GM19025 (cell line): ENCODE measurements at regions not wholly inside any gene's neighbourhood (a gene's known extent, or its start where the extent isn't known, plus 50 kb on each side); places are given as distances from the start of the nearest gene placed in this dataset.
"Not testable (repeated sequence)": the region's sequence is repeated elsewhere in the genome, so short reads cannot be mapped to it uniquely, and the experiment has no call there.

Experiments used
- ATAC-seq: cut with Tn5 transposase; IDR thresholded peaks from one replicate; pipeline ENCODE4 v1.9.1; 2021; ENCODE audit warnings: mild to moderate bottlenecking, low read depth, moderate library complexity; ENCODE audit not compliant: unreplicated experiment

DNA sequence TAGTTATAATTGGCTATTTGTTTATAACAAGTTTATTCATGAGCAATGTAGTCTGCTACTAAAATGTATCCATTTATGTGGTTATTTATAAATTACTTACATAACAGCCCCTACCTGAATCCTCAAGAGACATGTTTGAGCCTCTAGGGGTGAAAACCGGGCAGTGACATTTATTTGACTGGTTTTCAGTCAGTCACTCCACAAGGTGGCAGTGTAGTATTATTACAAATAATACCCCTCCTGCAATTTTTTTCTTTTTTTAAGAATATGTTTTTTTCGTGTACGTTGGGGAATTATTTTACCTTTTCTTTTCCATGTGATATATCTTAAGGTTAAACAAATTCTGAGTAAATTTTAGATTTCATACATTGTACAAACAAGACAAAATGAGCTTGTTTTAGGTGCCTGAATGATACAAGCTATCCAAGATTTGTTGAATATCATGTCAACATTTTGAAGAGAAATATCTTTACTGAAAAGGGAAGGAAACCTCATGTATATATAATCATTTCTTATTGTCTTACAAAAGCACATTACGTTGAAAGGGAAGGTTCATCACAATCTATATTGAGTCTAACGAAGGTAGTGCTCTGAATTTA, 598.7 kb upstream of the TECRL start:
- no peak for ATAC-seq

DNA sequence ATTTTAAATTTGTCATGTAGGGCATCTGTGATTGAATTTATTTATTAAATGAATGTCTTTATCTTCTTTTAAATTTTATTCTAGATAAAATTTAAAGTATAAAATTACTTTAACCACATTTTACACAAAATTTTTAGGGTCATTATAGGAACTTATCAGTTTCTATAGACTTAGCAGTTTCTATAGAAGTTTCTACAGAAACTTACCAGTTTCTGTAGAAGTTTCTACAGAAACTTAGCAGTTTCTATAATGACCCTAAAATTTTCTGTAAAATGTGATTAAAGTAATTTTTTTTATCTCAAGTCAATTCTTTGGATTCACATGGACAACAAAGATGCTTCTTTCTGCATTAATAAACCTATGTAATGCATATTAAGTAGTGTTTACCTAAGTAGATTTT, 565.9 kb upstream of the TECRL start:
- no peak for ATAC-seq

DNA sequence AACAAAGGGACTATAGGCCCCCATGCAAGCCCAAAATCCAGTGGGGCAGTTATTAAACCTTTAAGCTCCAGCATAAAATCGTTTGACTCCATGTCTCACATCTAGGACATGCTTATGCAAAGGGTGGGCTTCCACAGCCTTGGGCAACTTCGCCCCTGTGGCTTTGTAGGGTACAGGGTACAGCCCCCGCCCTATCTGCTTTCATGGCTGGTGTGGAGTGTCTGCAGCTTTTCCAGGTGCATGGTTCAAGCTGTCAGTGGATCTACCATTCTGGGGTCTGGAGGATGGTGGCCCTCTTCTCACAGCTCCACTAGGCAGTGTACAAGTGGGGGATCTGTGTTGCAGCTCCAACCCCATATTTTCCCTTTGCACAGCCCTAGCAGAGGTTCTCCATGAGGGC, 559.8 kb upstream of the TECRL start:
- no peak for ATAC-seq

DNA sequence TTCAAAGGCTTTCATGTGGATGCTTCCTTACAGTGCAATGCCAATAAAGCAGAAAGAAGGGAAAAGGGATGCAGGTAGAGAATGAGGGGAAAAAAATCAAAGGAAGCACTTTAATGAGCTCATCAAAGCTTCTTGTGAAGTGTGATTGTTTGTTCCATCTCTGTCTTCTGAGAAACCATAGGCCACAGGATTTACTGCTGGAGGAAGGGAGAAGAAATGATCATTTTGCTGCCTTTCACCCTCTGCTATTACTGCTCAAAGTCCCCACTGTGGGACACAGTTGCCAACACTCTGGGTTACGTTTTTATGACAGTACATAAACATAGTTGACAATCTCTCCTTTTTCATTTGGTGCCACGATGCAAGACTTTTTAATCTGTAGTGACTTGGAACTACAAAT, 558.0 kb upstream of the TECRL start:
- ATAC-seq = no peak

DNA sequence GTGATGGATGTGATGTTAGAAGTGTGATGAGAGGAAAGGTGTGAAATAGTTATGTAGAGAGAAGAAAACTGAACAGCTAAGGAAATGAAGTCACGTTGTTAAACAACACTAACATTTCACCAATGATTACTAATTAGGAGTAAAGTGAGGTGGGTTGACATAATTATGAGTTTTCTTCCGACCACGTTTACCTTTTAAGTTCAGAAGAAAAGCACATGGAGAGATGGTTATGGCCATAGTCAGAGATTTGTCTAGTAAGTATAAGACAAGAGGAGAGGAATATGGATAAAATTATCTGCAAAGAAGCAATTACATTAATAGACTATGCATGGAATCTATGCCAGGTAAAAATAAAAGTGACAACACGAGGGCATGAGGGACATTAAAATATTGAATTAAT, 551.3 kb upstream of the TECRL start:
- ATAC-seq = no peak

DNA sequence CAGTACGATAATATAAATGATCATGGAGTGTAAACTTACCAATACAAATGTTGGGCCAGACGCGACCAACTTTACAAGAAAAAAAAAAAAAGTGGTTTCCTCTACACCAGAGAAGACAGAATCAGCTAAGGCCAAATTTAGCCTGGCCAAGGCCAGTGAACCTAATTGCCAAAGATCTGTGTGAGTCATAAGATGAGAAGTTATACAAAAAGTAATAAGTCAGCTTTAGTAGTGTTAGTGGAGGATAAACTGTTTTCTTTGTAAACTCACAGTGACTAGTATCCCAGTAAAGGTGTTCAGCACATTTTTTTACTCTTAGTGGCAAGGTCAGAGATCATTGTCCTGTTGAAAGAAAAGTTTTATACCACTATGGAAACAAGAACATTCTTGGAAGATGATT, 531.4 kb upstream of the TECRL start:
- ATAC-seq = no peak

DNA sequence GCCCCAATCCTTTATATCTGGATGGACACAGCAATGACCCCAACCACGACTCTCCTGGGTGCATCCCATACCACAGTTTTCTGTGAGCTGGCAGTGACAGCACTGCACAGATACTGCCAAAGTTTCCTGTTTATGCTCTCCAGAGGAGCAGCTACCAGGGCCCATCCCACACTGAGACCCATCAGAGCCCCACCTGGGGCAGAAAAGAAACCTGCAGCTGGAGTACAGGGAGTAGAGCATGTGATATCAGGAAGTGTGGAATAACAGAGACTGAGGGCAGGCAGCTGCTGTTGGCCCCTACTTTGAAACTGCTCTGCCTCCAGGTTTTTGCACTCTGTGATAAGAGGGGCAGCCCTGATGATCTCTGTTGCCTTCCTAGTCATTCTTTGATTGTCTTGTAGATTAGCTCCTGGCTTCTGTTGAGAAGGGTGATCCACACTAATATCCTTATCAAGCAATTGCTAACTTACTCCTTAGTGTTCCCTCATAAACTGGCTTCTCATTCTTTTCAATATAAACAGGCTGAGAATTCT, 526.3 kb upstream of the TECRL start:
- ATAC-seq = no peak

DNA sequence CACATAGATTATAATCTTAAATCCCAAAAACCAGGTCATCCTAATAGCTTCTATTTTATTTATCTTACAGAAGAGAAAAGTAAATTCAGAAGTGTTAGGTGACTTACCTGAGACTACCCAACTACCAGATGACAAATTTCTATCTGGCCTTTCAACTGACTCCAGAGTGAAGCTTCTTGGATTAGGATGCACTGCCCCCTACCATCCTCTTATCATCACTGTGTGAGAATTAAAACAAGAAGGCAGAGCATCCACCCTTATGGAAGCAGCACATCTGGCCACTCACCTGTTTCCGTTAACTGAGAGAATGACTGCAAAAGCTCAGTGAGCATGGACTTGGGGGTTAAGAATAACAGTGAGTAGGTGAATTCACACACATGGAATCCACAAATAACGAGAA, 502.6 kb upstream of the TECRL start:
- no peak for ATAC-seq

DNA sequence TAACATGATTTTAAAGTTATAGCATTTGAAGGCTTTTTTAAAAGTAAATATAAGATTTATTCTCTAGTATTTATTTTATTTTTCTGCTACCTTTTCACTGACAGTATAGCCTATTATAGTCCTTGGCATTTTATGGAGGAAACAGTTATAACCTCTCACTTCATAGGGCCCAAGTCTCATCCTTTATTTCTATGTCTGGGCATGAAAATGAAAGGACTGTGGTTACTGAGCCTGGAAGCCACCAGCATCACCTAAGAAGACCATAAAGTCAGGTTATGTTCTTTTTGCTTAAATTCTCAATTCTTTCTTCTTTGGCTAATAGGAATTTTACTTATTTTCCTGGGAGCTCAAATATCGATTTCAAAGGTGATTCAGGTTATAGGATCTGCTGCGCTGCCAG, 494.7 kb upstream of the TECRL start:
- no peak for ATAC-seq

DNA sequence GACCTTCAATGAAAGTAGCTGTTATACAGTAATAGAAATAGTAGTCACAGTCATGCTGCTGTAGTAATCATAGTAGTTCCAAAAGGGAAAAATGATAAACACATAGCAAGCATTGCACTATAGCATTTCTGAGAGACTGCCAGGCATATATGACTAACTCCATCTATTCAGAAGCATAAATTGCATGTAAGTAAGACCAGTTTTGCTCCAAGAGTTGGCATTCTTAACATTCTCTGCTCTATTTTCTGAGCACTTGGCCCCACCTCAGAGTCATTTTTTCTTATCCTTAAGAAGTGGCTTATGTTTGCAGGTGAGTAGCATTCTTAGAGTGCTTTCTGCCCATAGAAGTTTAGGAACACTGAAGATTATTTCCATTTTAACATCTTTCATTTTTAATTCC, 490.3 kb upstream of the TECRL start:
- ATAC-seq = no peak

DNA sequence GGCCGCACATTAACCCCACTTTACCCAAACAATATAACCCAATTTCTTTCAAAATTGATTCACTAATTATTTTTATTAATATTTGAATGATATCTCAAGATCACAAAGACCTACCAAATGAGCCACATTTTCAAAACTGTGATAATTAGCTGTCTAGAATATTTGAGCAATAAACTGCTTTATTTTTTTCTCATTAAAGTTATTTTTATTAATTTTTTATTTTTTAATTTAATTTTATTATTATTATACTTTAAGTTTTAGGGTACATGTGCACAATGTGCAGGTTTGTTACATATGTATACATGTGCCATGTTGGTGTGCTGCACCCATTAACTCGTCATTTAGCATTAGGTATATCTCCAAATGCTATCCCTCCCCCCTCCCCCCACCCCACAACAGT, 489.8 kb upstream of the TECRL start:
- not testable (repeated sequence) for ATAC-seq

DNA sequence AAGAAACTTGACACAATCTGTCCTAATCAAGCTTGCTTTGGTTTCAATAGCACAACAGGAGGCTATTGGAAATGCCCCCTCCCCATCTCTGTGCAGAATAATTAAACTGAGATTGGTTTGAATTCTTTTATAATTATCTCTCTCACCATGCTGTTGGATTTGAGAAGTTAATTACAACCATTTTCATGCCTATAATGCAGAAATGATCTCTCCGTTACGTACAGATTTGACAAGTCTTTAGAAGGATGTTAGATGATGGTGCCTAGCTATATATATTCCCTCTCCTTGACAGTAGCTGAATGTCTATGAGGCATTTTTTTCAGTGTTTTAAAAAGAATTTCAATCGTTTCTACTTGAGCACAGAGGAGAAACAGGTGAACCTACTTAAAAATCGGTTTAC, 488.4 kb upstream of the TECRL start:
- no peak for ATAC-seq

DNA sequence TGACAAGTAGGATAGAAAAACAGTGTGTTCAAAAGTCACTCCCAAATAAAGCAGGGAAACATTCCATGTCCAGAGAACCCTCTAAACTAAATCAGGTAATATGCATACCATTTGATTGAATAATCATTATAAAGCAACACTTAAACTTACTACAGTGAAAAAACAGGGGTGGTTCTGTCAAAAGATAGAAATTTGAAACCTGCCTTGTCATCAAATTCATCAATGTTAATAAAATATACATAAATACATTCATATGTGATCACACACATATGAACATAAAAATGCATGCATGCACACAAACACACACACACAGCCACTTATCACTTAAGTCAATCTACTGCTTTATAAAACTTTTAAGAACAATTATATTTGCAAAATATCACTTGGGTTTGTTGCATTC, 485.8 kb upstream of the TECRL start:
- ATAC-seq = no peak

DNA sequence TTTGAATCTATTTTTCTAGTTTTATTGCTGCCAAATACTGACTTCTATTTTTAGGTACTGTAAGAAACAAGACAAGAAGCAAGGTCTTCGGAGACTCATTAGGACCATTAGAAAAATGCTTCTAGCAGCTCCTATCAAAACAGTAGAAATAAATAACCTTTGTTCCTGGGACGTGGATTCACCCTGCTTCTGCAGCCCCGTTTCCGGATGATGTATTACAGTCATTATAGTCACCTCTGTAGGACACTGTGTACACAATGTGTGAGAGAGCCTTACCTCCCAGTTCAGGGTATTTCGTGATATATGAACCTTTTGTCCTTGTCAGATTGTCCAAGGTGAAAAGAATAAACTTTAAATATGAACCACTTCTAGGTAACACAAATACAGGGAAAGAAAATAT, 484.0 kb upstream of the TECRL start:
- ATAC-seq = no peak

DNA sequence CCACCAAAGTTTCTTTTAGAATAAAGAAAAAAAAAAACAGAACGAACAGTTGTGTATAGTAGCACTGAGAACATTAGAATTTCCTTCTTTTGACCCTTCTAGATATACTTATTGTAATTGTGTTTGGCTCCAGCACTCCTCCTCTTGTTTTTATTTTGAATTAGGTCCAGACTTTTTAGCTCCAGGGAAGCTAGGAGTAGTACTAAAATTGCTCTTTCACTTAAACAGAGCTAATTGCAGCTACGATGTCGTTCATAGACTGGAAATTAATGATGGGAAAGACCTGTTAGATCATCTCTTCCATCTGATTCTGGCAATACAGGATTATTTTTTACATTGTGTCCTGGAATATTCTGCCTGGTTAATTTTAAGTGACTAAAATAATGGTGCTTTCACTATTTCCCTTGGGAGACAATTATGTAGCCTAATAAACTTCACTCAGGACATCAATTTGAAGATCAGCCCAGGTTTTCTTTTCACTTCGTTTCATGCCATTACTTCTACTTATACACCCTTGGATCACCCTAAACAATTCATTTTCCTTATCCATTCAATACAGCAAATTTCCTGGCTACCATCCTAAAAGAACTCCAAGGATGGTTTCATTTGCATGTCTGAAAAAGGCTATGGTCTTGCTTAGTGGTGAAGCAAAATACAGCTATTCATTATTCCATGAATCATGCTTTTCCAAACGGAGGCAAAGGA, 480.8 kb upstream of the TECRL start:
- no peak for ATAC-seq

DNA sequence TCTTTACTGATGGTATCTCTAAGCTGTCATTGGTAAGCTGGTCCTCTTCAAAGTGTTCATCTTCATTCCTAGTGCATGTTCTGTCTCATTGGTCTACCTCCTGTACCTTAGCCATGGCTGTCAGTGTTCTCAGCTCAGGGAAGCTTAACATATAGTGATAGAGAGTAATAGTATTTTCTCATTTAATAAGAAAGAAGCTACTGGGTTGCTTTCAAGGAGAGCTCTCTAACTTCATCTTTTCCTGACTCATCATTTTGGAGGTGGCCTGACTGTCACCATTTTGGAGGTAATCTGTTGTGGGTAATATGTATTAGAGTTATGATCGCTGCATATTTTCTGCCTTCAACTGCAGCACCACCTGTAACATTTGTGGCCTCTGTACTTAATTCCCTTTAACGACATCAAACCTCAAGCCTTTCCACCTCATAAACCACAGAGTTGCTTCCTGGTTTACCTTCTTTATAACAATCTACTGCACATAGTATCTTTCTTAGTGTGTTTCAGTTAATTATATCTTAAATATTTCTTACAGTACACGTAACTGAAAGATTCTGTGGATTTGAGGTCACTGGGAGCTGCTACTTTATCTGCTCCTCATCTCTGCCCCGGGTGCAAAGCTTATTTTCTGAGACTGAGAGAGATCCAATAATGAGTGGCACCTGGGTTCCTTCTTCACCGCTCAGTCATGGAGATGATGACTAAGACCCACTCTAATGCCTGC, 474.0 kb upstream of the TECRL start:
- no peak for ATAC-seq

DNA sequence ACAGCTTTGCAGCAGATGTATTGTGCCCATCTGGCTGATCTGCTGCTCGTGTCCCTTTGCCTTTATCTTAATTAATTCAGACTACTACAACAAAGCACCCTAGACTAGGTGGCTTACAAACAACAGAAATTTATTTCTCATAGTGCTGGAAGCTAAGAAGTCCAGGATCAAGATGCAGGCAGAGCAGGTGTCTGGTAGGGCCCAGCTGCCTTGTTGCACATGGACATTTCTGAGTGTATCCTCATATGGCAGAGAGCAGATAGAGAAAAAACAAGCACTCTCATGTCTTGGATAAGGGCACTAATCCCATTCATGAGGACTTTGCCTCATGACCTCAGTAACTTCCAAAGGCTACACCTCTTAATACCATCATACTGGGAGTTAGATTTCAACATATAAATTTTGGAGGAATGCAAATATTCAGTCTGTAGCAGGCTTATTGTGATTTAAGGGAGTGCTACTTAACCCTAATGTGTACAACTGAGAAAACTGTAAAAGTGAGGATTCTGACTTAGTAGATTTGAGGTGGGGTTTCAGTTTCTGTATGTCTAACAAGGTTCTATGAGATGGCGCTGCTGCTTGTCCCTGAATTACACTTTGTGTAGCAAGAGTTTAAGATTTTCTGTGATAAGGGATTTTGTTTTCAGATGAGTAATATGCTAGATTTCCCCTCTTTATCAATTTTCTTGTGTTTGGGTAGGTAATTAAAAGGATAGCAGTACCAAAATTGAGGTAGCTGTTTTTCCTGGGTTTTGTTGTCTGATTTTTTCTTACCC, 473.2 kb upstream of the TECRL start:
- ATAC-seq = no peak

DNA sequence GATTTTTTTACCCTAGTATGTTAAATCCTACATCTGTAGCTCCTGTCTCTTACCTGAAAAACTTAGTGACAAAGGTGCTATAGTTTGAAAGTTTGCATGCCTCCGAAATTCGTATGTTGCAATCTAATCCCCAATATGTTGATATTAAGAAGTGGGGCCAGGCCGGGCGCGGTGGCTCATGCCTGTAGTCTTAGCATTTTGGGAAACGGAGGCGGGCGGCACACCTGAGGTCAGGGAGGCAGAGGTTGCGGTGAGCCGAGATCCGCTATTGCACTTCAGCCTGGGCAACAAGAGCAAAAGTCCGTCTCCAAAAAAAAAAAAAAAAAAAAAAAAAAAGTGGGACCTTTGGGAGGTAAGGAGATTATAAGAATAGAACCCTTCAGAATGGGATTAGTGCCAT, 471.3 kb upstream of the TECRL start:
- no peak for ATAC-seq

DNA sequence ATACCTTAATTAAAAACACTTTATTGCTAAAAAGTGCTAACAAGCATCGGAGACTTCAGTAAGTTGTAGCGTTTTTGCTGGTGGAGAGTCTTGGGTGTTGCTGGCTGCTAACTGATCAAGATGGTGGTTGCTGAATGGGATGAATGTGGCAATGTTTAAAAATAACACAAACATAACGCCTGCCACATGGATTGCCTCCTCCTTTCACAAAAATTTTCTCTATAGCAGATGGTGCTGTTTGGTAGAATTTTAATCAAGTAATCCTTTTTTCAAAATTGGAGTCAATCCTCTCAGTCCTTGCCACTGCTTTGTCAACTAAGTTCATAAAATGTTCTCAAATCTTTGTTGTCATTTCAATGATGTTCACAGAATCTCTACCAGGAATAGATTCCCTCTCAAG, 466.8 kb upstream of the TECRL start:
- ATAC-seq = no peak

DNA sequence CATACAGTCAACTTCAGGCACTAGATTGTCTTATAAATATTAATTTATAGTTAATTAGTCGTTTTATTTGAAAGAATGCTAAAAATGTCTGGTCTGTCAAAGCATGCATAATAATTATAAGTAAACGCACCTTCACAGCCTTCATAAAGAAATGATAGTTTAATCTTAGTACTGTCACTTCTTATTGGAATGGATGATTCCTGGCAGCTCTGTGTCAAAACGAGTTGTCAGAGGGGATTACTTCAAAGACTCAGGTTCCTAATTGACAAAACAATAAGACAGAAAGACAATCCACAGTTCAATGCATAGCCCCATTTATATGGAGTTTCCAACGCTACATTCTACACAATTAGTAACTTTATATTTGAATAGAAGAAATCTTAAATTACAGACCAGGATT, 461.3 kb upstream of the TECRL start:
- ATAC-seq = no peak

DNA sequence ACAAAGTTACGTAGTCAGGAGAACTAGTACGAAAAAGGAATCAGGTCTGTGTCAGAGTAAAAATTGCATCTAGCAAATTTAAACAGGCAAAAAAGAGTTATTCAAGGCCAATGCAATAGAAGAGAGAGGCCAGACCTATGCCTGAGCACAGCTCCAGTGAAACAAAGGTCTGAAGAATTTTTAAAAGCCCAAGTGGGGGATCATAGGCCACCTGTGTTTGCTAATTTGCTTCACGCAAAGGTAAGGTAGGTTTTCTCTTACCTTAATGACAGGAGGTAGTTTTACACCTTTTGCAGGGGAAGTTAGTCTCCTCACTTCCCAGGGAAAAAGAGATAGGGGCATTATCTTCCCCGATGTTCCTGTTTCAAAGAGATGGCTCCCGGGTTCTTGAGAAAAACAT, 448.6 kb upstream of the TECRL start:
- no peak for ATAC-seq
